Pons (tissue), 1 donor: ENCODE measurements at regions not wholly inside any gene's neighbourhood (a gene's known extent, or its start where the extent isn't known, plus 50 kb on each side); places are given as distances from the start of the nearest gene placed in this dataset.
A peak's percentile ranks its signal among the peaks of the same experiment; 100 is the strongest.

Source experiments
- DNase-seq: peaks from one replicate; pipeline ENCODE4 v3.0.0-alpha.2; 2016; ENCODE audit warnings: low spot score

DNA sequence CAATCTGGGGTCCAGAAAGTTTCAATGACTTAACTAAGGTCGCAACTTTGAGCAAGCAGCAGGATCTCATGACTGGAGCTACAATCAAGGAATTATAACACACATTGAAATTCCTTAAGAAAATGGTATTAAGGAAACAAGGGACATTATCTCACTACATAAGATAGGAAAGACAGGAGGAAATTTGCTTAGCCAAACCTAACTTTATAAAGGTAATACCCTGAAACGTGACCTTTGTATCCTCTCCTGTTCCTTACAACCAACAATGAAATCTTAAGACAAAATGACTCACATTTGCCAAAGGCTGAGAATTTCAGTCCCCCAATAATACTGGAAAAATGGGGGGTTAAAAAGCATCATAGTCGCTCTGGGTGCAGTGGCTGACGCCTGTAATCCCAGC is 218.9 kb upstream of the LYZL1 start:
- DNase-seq, result no peak

- no peak for DNase-seq
Observed at GRCh38 chr10:29078919-29079318, 210.0 kb upstream of the LYZL1 start.

GRCh38 chr10:29081231-29081630 is 207.6 kb upstream of the LYZL1 start:
- DNase-seq, result no peak

DNA sequence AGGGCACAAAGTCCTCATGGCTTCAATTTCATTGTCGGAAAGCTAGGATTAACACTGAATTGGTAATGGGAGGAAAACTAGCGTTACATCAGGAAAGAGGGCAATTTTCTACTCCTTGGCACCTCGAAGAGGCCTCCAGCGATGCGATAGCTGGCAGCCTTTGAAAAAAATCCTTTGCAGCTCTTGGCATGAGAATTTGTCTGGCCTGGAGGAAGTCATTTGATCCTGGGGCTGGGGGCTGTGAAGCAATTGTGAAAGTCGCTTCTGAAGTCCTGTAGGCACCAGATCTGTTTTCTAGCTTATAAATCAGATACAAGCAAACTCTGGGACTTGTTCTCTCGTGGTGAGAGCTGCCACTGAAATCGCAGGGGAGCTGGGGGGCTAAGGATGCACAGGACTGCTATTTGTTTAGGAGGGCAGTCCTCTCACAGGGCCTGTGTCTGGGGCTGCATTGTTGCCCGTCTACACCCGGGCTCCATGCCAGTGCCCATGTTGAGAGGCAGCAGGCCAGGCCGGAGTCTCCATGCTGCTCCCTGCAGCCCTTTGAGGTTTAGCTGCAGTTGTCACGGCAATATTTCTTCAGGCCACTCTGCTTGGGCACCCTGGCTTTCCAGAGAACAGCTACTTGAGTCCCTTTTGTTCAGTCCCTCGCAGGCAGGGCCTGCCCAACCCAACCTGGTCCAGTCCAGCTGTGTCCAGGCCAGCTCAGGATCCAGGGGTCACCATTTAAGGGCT is 206.8 kb upstream of the LYZL1 start:
- peak; percentile 45 for DNase-seq

DNA sequence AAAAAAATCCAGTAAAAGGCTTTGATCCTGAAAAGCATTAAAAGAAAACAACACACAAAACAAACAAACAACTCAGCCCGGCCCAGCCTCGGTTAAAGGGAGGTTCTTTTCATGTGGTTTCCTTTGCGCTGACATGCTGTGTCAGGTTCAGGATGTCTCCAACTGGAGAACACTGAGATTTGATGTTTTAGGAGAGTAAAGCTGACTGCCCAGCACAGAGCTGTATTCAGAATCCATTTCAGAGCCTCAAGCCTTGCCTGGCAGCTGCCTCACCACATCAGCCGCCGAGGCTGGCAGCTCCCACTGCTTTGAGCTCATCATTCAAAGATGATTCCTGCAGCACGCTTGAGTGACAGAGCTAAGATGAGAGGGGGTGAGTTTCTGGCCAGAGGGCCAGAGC is 205.8 kb upstream of the LYZL1 start:
- DNase-seq, result peak; percentile 78

GRCh38 chr10:29084681-29085307 is 204.1 kb upstream of the LYZL1 start:
- DNase-seq, result no peak

DNA sequence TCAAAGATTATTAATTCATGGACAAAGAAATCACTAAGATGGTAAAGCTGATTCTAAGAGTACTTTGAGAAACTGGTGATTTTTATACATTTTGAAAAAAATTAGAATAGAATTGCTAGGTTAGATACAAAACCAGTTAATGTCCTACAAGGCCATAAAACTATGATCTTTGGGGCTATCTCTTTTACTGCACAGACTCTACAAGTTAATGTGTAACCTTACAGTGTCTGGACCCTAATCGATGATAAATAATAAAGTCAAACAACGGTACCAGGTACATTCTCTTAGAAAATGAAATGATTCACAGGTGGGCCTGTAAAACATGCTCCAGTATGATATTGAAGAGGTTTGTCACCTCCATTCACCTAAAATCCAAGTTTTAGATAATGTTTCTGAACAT is 199.8 kb upstream of the LYZL1 start:
- no peak for DNase-seq

GRCh38 chr10:29096303-29096824 is 192.5 kb upstream of the LYZL1 start:
- no peak for DNase-seq

GRCh38 chr10:29098423-29098822 is 190.4 kb upstream of the LYZL1 start:
- no peak for DNase-seq

GRCh38 chr10:29099001-29099400 is 189.9 kb upstream of the LYZL1 start:
- DNase-seq, result no peak

DNA sequence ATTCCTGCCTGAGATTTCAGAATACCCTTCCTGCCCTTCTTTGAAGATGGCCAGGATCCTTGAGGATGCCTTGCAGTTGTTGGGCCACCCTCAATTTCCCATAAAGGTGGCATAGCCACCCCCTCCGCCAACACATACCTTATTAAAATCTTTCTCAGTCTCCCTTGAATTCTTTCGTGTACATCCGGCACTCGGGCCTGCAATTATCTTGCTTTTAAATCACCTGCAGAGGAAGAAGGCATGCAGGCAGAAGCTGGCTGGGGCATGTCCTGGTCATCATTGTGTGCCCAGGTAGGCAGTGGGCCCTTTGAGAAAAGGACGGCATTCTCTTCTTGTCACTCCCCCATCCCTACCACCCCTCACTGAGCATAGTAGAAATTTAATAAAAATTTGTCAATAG is 189.5 kb upstream of the LYZL1 start:
- DNase-seq, result no peak

- DNase-seq, result no peak
Observed at GRCh38 chr10:29100505-29100904, 188.4 kb upstream of the LYZL1 start.

DNA sequence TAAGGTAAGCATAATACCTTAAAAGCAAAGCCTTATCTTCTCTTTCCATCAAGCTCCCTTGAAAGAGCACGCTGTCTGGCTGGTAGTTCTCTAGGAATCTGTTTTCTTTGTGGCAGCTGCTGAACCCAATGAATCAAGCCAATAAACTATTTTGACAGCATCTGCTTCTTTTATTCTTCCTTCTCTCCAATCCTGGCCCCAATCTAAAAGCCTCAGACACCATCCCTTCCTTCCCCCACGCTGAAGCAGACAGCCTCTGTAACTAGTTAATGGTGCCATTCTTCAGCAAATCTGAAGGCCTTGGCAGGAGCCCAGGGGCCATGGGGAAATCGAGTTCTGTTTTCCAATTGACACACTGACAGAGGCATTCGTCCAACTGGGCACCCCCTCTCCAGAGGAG is 186.6 kb upstream of the LYZL1 start:
- DNase-seq, result peak; percentile 59

- no peak for DNase-seq
Observed at GRCh38 chr10:29102636-29103035, 186.2 kb upstream of the LYZL1 start.

GRCh38 chr10:29104661-29105399 is 184.0 kb upstream of the LYZL1 start:
- no peak for DNase-seq

DNA sequence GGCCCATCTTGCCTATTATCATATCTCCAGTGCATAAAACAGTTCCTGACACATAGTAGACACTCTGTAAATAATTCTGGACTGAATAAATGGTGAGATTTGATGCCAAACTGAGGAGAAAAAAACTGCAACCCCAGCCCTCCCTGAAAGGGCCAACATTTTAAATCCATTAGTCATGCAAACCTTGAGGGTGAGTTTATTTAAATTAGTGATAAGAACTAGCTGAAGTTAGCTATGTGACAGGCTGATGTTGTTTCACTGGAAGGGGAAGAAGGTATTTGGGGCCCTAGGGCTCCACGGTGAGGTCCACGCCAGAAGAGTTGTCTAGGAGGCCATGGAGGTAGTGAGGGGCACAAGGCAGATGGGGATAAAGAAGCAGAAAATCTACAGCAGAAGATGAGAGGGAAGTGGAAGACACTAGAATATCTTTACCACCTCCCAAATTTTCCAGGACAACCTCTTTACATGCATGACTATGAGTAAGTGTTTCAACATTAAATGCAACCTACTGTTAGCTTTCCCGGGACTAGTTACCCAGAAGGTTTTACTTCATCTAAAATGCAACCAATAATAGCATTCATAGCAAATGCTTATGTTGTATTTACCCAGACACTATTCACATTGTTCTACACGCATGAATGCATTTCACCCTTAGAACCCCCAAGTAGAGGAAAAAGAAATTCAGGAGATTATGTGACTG is 183.2 kb upstream of the LYZL1 start:
- DNase-seq, result no peak

DNA sequence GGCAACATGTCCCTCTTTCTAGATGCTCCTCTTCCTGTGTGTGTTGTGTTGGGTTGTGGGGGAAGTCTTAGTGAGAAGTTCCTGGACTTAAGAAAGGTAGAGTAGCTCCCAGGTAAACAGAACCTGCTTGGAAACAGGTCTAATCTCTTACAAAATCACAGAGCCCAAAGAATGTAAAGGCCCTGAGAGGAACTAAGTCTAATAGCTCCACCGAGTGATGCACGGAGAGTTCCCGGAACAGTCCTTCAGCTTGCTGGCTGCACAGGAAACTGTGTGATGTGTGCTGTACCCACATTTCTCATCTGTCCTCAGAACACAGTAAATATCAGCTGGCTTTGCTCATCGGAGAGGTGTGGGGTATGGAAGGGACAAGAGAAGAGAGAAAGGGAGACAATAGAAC is 182.6 kb upstream of the LYZL1 start:
- no peak for DNase-seq

DNA sequence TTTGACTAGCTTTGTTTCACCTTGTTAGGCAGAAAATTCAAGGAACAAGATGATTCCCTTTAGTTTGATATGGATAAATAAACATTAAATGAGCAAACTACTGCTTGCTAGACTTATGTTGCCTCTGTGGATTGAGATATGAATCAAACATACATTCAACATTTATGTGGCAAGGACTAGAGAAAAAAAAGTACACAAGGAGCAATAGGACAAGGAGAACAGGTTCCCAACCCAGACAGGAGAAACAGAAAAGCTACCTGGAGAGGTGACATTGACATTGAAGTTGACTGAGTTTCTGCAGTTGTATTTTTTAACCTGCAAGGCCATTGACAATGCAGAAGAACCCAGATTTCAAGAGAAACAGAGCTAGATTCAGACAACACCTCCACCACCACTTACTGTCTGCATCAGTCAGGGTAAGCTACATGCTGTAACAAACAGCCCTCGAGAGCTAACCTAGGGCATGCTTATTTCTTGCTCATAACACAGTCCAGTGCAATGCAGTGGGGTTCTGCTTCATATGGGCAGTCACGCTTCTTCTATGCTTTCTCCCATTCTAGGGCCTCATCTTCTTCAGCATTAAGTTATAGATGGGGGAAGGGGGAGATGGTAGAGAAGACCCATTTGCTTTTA is 180.9 kb upstream of the LYZL1 start:
- DNase-seq, result no peak

GRCh38 chr10:29109707-29110571 is 178.9 kb upstream of the LYZL1 start:
- no peak for DNase-seq

GRCh38 chr10:29112827-29113615 is 175.8 kb upstream of the LYZL1 start:
- DNase-seq, result no peak
